WTC11 (cell line): ENCODE measurements at regions not wholly inside any gene's neighbourhood (a gene's known extent, or its start where the extent isn't known, plus 50 kb on each side); places are given as distances from the start of the nearest gene placed in this dataset.

Experiments
- ATAC-seq: fragments of 200-7000 bp; cut with Tn5 transposase; 2 replicates; pipeline ENCODE4 v1.10.0; 2021; ENCODE audit warnings: mild to moderate bottlenecking, moderate library complexity
- CTCF ChIA-PET: fragments of 300-600 bp; sonication (Branson Sonifier 250); formaldehyde crosslinking; loops from one replicate; lab custom pipeline; 2021; ENCODE audit warnings: antibody characterized with exemption; lab: Charles Lee
- POLR2A ChIA-PET: fragments of 350-600 bp; sonication (Branson Sonifier 250); formaldehyde crosslinking; loops from one replicate; lab custom pipeline; 2021; ENCODE audit warnings: antibody characterized with exemption; lab: Charles Lee
- DNase-seq: peaks from one replicate; pipeline ENCODE4 v3.0.0; 2021; ENCODE audit warnings: low spot score
- H3K27ac Mint-ChIP-seq: 2 replicates; pipeline ENCODE4 v1.8.0; 2021; ENCODE audit warnings: mixed read lengths
- H3K27me3 Mint-ChIP-seq: 2 replicates; pipeline ENCODE4 v1.8.0; 2021; ENCODE audit warnings: low read depth, mild to moderate bottlenecking, moderate library complexity, mixed read lengths
- H3K36me3 Mint-ChIP-seq: 2 replicates; pipeline ENCODE4 v1.8.0; 2021; ENCODE audit warnings: mixed read lengths
- H3K4me1 Mint-ChIP-seq: 2 replicates; pipeline ENCODE4 v1.8.0; 2022; ENCODE audit warnings: mixed read lengths
- H3K4me3 Mint-ChIP-seq: 2 replicates; pipeline ENCODE4 v1.8.0; 2021; ENCODE audit warnings: mild to moderate bottlenecking, moderate library complexity, mixed read lengths
- H3K9me3 Mint-ChIP-seq: 2 replicates; pipeline ENCODE4 v1.8.0; 2021; ENCODE audit warnings: mixed read lengths
- ATF1 ChIP-seq: sonication (generic); formaldehyde crosslinking; IDR thresholded peaks from 2 replicates; pipeline ENCODE4 v1.8.1; 2023; ENCODE audit warnings: mild to moderate bottlenecking, moderate library complexity, missing genetic modification reagents
- E2F5 ChIP-seq: sonication (generic); formaldehyde crosslinking; IDR thresholded peaks from 2 replicates; pipeline ENCODE4 v1.8.1; 2022; ENCODE audit warnings: mild to moderate bottlenecking, moderate library complexity, missing genetic modification reagents
- ELF4 ChIP-seq: sonication (generic); formaldehyde crosslinking; IDR thresholded peaks from 2 replicates; pipeline ENCODE4 v1.8.1; 2022; ENCODE audit warnings: low read depth, mild to moderate bottlenecking, moderate library complexity, missing genetic modification reagents
- FOXK1 ChIP-seq: sonication (generic); formaldehyde crosslinking; IDR thresholded peaks from 2 replicates; pipeline ENCODE4 v1.8.0; 2022; ENCODE audit warnings: mild to moderate bottlenecking, moderate library complexity, missing genetic modification reagents
- FOXP1 ChIP-seq: sonication (generic); formaldehyde crosslinking; IDR thresholded peaks from 2 replicates; pipeline ENCODE4 v1.8.0; 2022; ENCODE audit warnings: missing genetic modification reagents, mild to moderate bottlenecking, moderate library complexity, borderline replicate concordance
- GABPB1 ChIP-seq: sonication (generic); formaldehyde crosslinking; IDR thresholded peaks from 2 replicates; pipeline ENCODE4 v1.8.1; 2023; ENCODE audit warnings: mild to moderate bottlenecking, missing genetic modification reagents
- MLX ChIP-seq: sonication (generic); formaldehyde crosslinking; IDR thresholded peaks from 2 replicates; pipeline ENCODE4 v1.8.1; 2023; ENCODE audit warnings: mild to moderate bottlenecking, missing genetic modification reagents, moderate library complexity
- NFATC4 ChIP-seq: fragments of 250-450 bp; sonication (Bioruptor Pico); IDR thresholded peaks from 2 replicates; pipeline ENCODE4 v1.9.0; 2021; ENCODE audit warnings: mild to moderate bottlenecking
- OVOL2 ChIP-seq: fragments of 250-450 bp; sonication (Bioruptor Pico); IDR thresholded peaks from 2 replicates; pipeline ENCODE4 v1.9.0; 2021; ENCODE audit warnings: mild to moderate bottlenecking, borderline replicate concordance
- RORB ChIP-seq: fragments of 250-450 bp; sonication (Bioruptor Pico); IDR thresholded peaks from 2 replicates; pipeline ENCODE4 v1.9.0; 2021; ENCODE audit warnings: mild to moderate bottlenecking
- TEAD4 ChIP-seq: sonication (generic); formaldehyde crosslinking; IDR thresholded peaks from 2 replicates; pipeline ENCODE4 v1.8.0; 2022; ENCODE audit warnings: mild to moderate bottlenecking, missing genetic modification reagents
- ZNF121 ChIP-seq: sonication (generic); formaldehyde crosslinking; IDR thresholded peaks from 2 replicates; pipeline ENCODE4 v1.8.0; 2023; ENCODE audit warnings: missing genetic modification reagents
- ZNF219 ChIP-seq: sonication (generic); formaldehyde crosslinking; IDR thresholded peaks from 2 replicates; pipeline ENCODE4 v1.8.0; 2023; ENCODE audit warnings: missing genetic modification reagents, mild to moderate bottlenecking, borderline replicate concordance
- ZNF232 ChIP-seq: sonication (generic); formaldehyde crosslinking; IDR thresholded peaks from 2 replicates; pipeline ENCODE4 v1.8.0; 2022; ENCODE audit warnings: mild to moderate bottlenecking, missing genetic modification reagents
- ZNF263 ChIP-seq: sonication (generic); formaldehyde crosslinking; IDR thresholded peaks from 2 replicates; pipeline ENCODE4 v1.8.1; 2022; ENCODE audit warnings: low read depth, mild to moderate bottlenecking, moderate library complexity, missing genetic modification reagents
- ZNF317 ChIP-seq: sonication (generic); formaldehyde crosslinking; IDR thresholded peaks from 2 replicates; pipeline ENCODE4 v1.8.1; 2023; ENCODE audit warnings: low read depth, mild to moderate bottlenecking, moderate library complexity, missing genetic modification reagents, borderline replicate concordance
- ZNF423 ChIP-seq: fragments of 250-450 bp; sonication (Bioruptor Pico); IDR thresholded peaks from 2 replicates; pipeline ENCODE4 v2.1.2; 2022; ENCODE audit warnings: mild to moderate bottlenecking, moderate library complexity
- TF ChIP-seq, protein P1 (sequence below): sonication (generic); formaldehyde crosslinking; IDR thresholded peaks from 2 replicates; pipeline ENCODE4 v1.8.1; 2022; ENCODE audit warnings: missing genetic modification reagents, borderline replicate concordance
- TF ChIP-seq, protein P2 (sequence below): fragments of 250-450 bp; sonication (Bioruptor Pico); IDR thresholded peaks from 2 replicates; pipeline ENCODE4 v1.9.0; 2021; ENCODE audit warnings: mild to moderate bottlenecking
- TF ChIP-seq, protein P3 (sequence below): sonication (generic); formaldehyde crosslinking; conservative IDR thresholded peaks from 2 replicates; pipeline ENCODE4 v1.8.1; 2022; ENCODE audit warnings: mild to moderate bottlenecking, missing genetic modification reagents
- TF ChIP-seq, protein P4 (sequence below): fragments of 250-450 bp; sonication (Bioruptor Pico); IDR thresholded peaks from 2 replicates; pipeline ENCODE4 v1.9.0; 2021; ENCODE audit warnings: moderate library complexity, mild to moderate bottlenecking, inconsistent platforms, borderline replicate concordance

GRCh38 chr18:60069145-60069544 lies 169.3 kb downstream of the PMAIP1 start (continued):
- TF ChIP-seq, protein P1, sequence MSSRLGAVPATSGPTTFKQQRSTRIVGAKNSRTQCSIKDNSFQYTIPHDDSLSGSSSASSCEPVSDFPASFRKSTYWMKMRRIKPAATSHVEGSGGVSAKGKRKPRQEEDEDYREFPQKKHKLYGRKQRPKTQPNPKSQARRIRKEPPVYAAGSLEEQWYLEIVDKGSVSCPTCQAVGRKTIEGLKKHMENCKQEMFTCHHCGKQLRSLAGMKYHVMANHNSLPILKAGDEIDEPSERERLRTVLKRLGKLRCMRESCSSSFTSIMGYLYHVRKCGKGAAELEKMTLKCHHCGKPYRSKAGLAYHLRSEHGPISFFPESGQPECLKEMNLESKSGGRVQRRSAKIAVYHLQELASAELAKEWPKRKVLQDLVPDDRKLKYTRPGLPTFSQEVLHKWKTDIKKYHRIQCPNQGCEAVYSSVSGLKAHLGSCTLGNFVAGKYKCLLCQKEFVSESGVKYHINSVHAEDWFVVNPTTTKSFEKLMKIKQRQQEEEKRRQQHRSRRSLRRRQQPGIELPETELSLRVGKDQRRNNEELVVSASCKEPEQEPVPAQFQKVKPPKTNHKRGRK (CRISPR knock-in tag) = no peak
- no peak for TF ChIP-seq FOXK1 (CRISPR knock-in tag)
- TF ChIP-seq, protein P2, sequence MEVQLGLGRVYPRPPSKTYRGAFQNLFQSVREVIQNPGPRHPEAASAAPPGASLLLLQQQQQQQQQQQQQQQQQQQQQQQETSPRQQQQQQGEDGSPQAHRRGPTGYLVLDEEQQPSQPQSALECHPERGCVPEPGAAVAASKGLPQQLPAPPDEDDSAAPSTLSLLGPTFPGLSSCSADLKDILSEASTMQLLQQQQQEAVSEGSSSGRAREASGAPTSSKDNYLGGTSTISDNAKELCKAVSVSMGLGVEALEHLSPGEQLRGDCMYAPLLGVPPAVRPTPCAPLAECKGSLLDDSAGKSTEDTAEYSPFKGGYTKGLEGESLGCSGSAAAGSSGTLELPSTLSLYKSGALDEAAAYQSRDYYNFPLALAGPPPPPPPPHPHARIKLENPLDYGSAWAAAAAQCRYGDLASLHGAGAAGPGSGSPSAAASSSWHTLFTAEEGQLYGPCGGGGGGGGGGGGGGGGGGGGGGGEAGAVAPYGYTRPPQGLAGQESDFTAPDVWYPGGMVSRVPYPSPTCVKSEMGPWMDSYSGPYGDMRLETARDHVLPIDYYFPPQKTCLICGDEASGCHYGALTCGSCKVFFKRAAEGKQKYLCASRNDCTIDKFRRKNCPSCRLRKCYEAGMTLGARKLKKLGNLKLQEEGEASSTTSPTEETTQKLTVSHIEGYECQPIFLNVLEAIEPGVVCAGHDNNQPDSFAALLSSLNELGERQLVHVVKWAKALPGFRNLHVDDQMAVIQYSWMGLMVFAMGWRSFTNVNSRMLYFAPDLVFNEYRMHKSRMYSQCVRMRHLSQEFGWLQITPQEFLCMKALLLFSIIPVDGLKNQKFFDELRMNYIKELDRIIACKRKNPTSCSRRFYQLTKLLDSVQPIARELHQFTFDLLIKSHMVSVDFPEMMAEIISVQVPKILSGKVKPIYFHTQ (CRISPR knock-in tag) = no peak
- TF ChIP-seq, all 79 proteins: peak for 0

DNA sequence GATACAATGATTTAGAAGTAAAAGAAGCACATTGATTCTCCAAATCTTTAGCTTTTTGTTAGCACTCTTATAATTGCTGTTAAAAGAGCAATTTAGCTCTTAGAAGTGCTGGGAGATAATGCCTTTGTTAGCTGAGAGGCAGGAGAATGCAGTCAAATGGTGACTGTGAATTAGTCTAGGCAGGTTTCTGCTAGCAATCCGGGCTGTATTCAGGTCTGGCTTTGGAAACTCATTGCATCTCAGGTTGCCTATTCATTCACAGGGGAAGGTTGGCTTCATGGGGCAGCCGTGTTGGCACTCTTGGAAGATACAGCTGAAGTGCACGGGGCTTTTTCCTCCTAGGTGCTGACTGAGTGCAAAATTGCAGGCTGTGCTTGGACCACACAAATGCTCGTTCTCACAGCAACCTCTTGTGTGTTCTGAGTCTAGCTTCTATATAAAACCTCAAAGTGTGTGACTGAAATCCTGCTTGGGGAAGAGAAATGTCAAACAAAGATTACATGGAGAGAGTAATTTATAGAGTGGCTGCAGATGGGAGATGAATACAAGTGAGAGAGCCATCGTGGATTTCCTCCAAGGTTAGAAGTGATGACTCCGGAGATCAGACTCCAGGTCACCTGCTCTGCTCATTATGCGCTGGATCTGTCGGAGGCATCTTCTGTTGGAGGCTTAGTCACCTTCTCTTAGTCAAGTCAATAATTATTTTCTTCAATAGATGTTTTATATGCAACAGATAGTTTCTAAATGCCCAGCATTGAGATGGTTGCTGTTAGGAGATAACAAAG lies 167.8 kb downstream of the PMAIP1 start:
- DNase-seq = no peak
- H3K36me3 Mint-ChIP-seq = peaks cover 28% of the 10 kb centered on the region
- CTCF ChIA-PET = interaction anchor here (0.9 to 1.4 kb wide), 3 partner anchors 71 to 370 kb away, joined by 3 read pairs; partner anchors contain the start of gene CCBE1
- TF ChIP-seq ZNF317 (CRISPR knock-in tag) (no peak), ZNF423 (CRISPR knock-in tag) (no peak), ZNF219 (CRISPR knock-in tag) (no peak), FOXP1 (no peak), ELF4 (CRISPR knock-in tag) (no peak), OVOL2 (CRISPR knock-in tag) (no peak), NFATC4 (no peak), FOXK1 (CRISPR knock-in tag) (no peak), E2F5 (CRISPR knock-in tag) (no peak), ZNF232 (CRISPR knock-in tag) (no peak), GABPB1 (CRISPR knock-in tag) (no peak), ATF1 (CRISPR knock-in tag) (no peak), MLX (CRISPR knock-in tag) (no peak), ZNF121 (CRISPR knock-in tag) (no peak), RORB (CRISPR knock-in tag) (no peak), ZNF263 (CRISPR knock-in tag) (no peak), TEAD4 (CRISPR knock-in tag) (no peak)
- TF ChIP-seq, protein P3, sequence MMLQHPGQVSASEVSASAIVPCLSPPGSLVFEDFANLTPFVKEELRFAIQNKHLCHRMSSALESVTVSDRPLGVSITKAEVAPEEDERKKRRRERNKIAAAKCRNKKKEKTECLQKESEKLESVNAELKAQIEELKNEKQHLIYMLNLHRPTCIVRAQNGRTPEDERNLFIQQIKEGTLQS (CRISPR knock-in tag) = no peak
- TF ChIP-seq, protein P4, sequence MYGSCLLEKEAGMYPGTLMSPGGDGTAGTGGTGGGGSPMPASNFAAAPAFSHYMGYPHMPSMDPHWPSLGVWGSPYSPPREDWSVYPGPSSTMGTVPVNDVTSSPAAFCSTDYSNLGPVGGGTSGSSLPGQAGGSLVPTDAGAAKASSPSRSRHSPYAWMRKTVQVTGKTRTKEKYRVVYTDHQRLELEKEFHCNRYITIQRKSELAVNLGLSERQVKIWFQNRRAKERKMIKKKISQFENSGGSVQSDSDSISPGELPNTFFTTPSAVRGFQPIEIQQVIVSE (CRISPR knock-in tag) = no peak
- TF ChIP-seq, all 79 proteins: peak for 0
- Mint-ChIP-seq H3K9me3 (peaks cover 39% of the 10 kb centered on the region), H3K4me3 (peak overlapping the region; percentile 53), H3K4me1 (peaks cover 53% of the 10 kb centered on the region), H3K27ac (peak overlapping the region; percentile 95), H3K27me3 (no peaks in the 10 kb centered on the region; the same call in 1 of the 2 replicates)
- ATAC-seq = peak; percentile 71
- POLR2A ChIA-PET = no interaction called here
